Right atrium auricular region (tissue), 2 donors: ENCODE measurements at regions not wholly inside any gene's neighbourhood (a gene's known extent, or its start where the extent isn't known, plus 50 kb on each side); places are given as distances from the start of the nearest gene placed in this dataset.

Experiments used
- DNase-seq: peaks from one replicate; pipeline ENCODE4 v3.0.0-alpha.2; 2019; ENCODE audit warnings: low spot score
- H3K27ac ChIP-seq, 2 donors: fragments of 200-600 bp; sonication (generic); 1 replicate in 1 of 2; 2 replicates in 1 of 2; pipeline ENCODE4 v1.5.1; 2016 to 2019
- H3K27me3 ChIP-seq, 2 donors: fragments of 200-600 bp; sonication (generic); one replicate each; pipeline versions ENCODE4 v1.5.1 to v1.6.0; 2017 to 2019
- H3K36me3 ChIP-seq: fragments of 200-600 bp; sonication (generic); one replicate; pipeline ENCODE4 v1.5.1; 2016
- H3K4me1 ChIP-seq, 2 donors: fragments of 200-600 bp; sonication (generic); one replicate each; pipeline versions ENCODE4 v1.5.1 to v1.6.0; 2017 to 2019
- H3K4me3 ChIP-seq, 2 donors: fragments of 200-600 bp; sonication (generic); 1 replicate in 1 of 2; 2 replicates in 1 of 2; pipeline ENCODE4 v1.5.1; 2017 to 2019; ENCODE audit warnings: mild to moderate bottlenecking in 1 of 2, moderate library complexity in 1 of 2
- H3K9me3 ChIP-seq, 2 donors: fragments of 200-600 bp; sonication (generic); one replicate each; pipeline ENCODE4 v1.5.1; 2019
- CTCF ChIP-seq, 2 donors: fragments of 200-600 bp; sonication (generic); IDR thresholded peaks; one replicate each; pipeline ENCODE4 v1.5.1; 2019; ENCODE audit warnings: antibody characterized with exemption in 2 of 2

DNA sequence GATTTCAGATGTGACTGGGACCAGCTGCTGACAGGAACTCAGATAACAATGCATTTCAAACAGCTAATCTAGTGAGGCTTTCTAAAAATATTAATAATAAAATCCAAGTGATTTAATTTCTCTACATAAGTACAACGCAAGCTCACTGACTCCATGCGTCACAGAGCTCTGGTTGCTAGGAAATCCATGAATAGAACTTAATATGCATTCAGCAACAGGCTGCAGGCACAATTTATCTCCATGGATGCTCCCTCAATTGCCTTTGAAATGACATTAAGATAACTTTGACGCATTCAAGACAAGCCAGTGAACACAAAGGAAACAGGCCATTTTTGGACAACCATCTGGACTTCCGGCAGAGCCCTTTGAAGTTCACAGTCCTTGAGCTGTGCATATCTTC is 118.7 kb upstream of the COL1A2 start:
- Histone ChIP-seq H3K27me3 (no peaks in the 10 kb centered on the region), H3K4me1 (peaks cover 0 to 3% of the 10 kb centered on the region in 2 donors), H3K27ac (no peak overlapping the region), H3K9me3 (no peaks in the 10 kb centered on the region), H3K4me3 (no peak overlapping the region), H3K36me3 (no peaks in the 10 kb centered on the region)
- TF ChIP-seq CTCF (IDR thresholded peaks at IDR 0.05), result no peak
- DNase-seq, result no peak

DNA sequence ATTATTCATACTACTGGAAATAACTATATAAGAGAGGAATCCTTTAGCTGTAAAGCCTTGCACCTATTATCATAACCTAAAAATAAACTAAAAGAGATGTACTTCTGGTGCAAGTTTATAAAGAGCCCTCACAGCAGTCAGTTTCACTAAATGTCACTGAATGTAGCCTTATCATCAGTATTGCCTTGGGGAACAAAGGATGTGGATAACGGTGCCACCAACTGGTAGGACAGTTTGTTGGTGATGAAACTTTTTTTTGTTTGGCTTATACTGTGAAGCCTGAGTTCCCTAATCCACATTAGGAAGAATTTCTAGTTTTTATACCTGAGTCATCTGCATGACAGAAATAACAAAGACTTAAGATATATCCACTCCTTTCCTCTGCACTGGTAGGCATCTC is 117.9 kb upstream of the COL1A2 start:
- DNase-seq, result no peak
- no peaks in the 10 kb centered on the region for H3K27me3 ChIP-seq
- H3K36me3 ChIP-seq, result no peaks in the 10 kb centered on the region
- no peak overlapping the region for H3K4me3 ChIP-seq
- H3K27ac ChIP-seq, result no peak overlapping the region
- TF ChIP-seq CTCF (IDR thresholded peaks at IDR 0.05), result peak in 1 of 2 donors; percentile 62
- peaks cover 0 to 3% of the 10 kb centered on the region in 2 donors for H3K4me1 ChIP-seq
- no peaks in the 10 kb centered on the region for H3K9me3 ChIP-seq

DNA sequence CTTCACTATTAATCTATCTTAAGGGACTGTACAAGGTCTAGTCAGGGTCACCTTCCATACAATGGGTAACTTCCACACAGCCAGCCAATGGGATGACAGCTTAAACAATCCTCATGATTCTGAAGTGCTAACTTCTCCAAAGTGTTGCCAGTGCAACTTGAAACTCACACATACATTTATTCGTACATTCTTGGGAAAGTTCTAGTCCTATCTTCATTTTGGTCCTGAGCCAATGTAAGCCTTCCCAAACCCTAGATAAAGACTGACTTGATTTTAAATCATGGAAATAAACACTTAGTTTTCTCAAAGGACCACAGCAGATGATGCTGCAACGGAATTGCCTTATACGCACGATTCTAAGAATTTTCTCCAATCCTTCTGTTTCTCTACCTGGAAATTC is 117.5 kb upstream of the COL1A2 start:
- no peaks in the 10 kb centered on the region for H3K36me3 ChIP-seq
- H3K4me1 ChIP-seq, result peaks cover 0 to 3% of the 10 kb centered on the region in 2 donors
- DNase-seq, result no peak
- no peak for TF ChIP-seq CTCF (IDR thresholded peaks at IDR 0.05)
- H3K4me3 ChIP-seq, result no peak overlapping the region
- H3K27me3 ChIP-seq, result no peaks in the 10 kb centered on the region
- H3K27ac ChIP-seq, result no peak overlapping the region
- no peaks in the 10 kb centered on the region for H3K9me3 ChIP-seq

GRCh38 chr7:94280851-94281250 is 113.8 kb upstream of the COL1A2 start:
- Histone ChIP-seq H3K36me3 (no peaks in the 10 kb centered on the region), H3K27ac (no peak overlapping the region), H3K4me3 (no peak overlapping the region), H3K4me1 (no peaks in the 10 kb centered on the region), H3K9me3 (no peaks in the 10 kb centered on the region), H3K27me3 (no peaks in the 10 kb centered on the region)
- TF ChIP-seq CTCF (IDR thresholded peaks at IDR 0.05), result no peak
- no peak for DNase-seq

GRCh38 chr7:94284104-94284503 is 110.6 kb upstream of the COL1A2 start:
- H3K27me3 ChIP-seq, result no peaks in the 10 kb centered on the region
- H3K4me1 ChIP-seq, result no peaks in the 10 kb centered on the region
- TF ChIP-seq CTCF (IDR thresholded peaks at IDR 0.05), result no peak
- H3K36me3 ChIP-seq, result no peaks in the 10 kb centered on the region
- no peak overlapping the region for H3K4me3 ChIP-seq
- H3K27ac ChIP-seq, result no peak overlapping the region
- no peaks in the 10 kb centered on the region for H3K9me3 ChIP-seq
- DNase-seq, result no peak

GRCh38 chr7:94286111-94286510 is 108.6 kb upstream of the COL1A2 start:
- Histone ChIP-seq H3K27ac (no peak overlapping the region), H3K27me3 (no peaks in the 10 kb centered on the region), H3K36me3 (no peaks in the 10 kb centered on the region), H3K4me1 (no peaks in the 10 kb centered on the region), H3K4me3 (no peak overlapping the region), H3K9me3 (no peaks in the 10 kb centered on the region)
- no peak for DNase-seq
- no peak for TF ChIP-seq CTCF (IDR thresholded peaks at IDR 0.05)
